SU-DHL-6 (cell line): ENCODE measurements at regions not wholly inside any gene's neighbourhood (a gene's known extent, or its start where the extent isn't known, plus 50 kb on each side); places are given as distances from the start of the nearest gene placed in this dataset.

ENCODE experiments used
- H2AFZ ChIP-seq: fragments of 200-600 bp; sonication (generic); 2 replicates; pipeline ENCODE4 v1.6.1; 2014; ENCODE audit warnings: low read depth, mild to moderate bottlenecking, moderate library complexity, mixed read lengths, antibody characterized with exemption, low read length; ENCODE audit not compliant: severe bottlenecking
- H3F3A ChIP-seq: fragments of 200-600 bp; shearing (Covaris generic); 2 replicates; pipeline ENCODE4 v1.6.0; 2016; ENCODE audit warnings: antibody characterized with exemption, mild to moderate bottlenecking; ENCODE audit not compliant: insufficient read depth
- H3K27ac ChIP-seq: fragments of 200-600 bp; sonication (generic); 2 replicates; pipeline ENCODE4 v1.5.1; 2016; ENCODE audit warnings: low read depth, mild to moderate bottlenecking, low read length, moderate library complexity, mixed read lengths
- H3K27me3 ChIP-seq: fragments of 200-600 bp; sonication (generic), shearing (Covaris generic); 2 replicates; pipeline ENCODE4 v1.6.0; 2014; ENCODE audit warnings: mild to moderate bottlenecking, low read length
- H3K36me3 ChIP-seq: fragments of 200-600 bp; sonication (generic); 2 replicates; pipeline ENCODE4 v1.6.1; 2014; ENCODE audit warnings: mild to moderate bottlenecking, low read length, mixed read lengths
- H3K4me2 ChIP-seq: fragments of 300-600, 200-600 bp; shearing (Covaris generic), sonication (generic); 2 replicates; pipeline ENCODE4 v1.6.0; 2014; ENCODE audit warnings: low read length, low read depth, mild to moderate bottlenecking; ENCODE audit not compliant: poor library complexity, severe bottlenecking
- H3K4me3 ChIP-seq: fragments of 200-600 bp; sonication (generic); 2 replicates; pipeline ENCODE4 v1.5.1; 2014; ENCODE audit warnings: antibody characterized with exemption, low read length, mild to moderate bottlenecking, mixed read lengths; ENCODE audit not compliant: insufficient read depth, poor library complexity, severe bottlenecking
- H3K79me2 ChIP-seq: fragments of 200-600 bp; sonication (generic); 2 replicates; pipeline ENCODE4 v1.6.1; 2014; ENCODE audit warnings: mild to moderate bottlenecking, low read length, moderate library complexity; ENCODE audit not compliant: insufficient read depth
- H3K9ac ChIP-seq: fragments of 200-600 bp; sonication (generic); 2 replicates; pipeline ENCODE4 v1.7.0; 2014; ENCODE audit warnings: mild to moderate bottlenecking, low read length
- H3K9me2 ChIP-seq: fragments of 200-600 bp; sonication (generic); replicated peaks from 2 replicates; pipeline ENCODE4 v1.6.1; 2014; ENCODE audit warnings: low read length; ENCODE audit not compliant: insufficient read depth
- H3K9me3 ChIP-seq: fragments of 200-600 bp; sonication (generic); 2 replicates; pipeline ENCODE4 v1.6.1; 2014; ENCODE audit warnings: low read length, mixed read lengths; ENCODE audit not compliant: insufficient read depth
- H4K20me1 ChIP-seq: fragments of 200-600 bp; sonication (generic); 2 replicates; pipeline ENCODE4 v1.6.1; 2014; ENCODE audit warnings: low read depth, mild to moderate bottlenecking, antibody characterized with exemption, low read length, moderate library complexity, mixed read lengths
- CTCF ChIP-seq: fragments of 200-600 bp; sonication (generic); IDR thresholded peaks from one replicate; pipeline ENCODE4 v1.5.1; 2017; ENCODE audit warnings: antibody characterized with exemption, mild to moderate bottlenecking, low read length, moderate library complexity; ENCODE audit not compliant: insufficient read depth, poor library complexity, severe bottlenecking
- EZH2phosphoT487 ChIP-seq: fragments of 200-600 bp; sonication (generic), shearing (Covaris generic); conservative IDR thresholded peaks from 2 replicates; pipeline ENCODE4 v1.6.1; 2018; ENCODE audit warnings: mild to moderate bottlenecking, antibody characterized with exemption, low read length, moderate library complexity, mixed read lengths

- Histone ChIP-seq H3K4me2 (no peak overlapping the region), H3K9me3 (no peaks in the 10 kb centered on the region), H3K9ac (no peak overlapping the region), H3K4me3 (no peak overlapping the region), H3F3A (no peaks in the 10 kb centered on the region), H4K20me1 (no peaks in the 10 kb centered on the region), H3K79me2 (no peaks in the 10 kb centered on the region), H3K9me2 (no peaks in the 10 kb centered on the region), H2AFZ (no peak overlapping the region), H3K36me3 (no peaks in the 10 kb centered on the region), H3K27me3 (no peaks in the 10 kb centered on the region), H3K27ac (no peak overlapping the region)
- TF ChIP-seq CTCF (no peak), EZH2phosphoT487 (no peak)
Measured at GRCh38 chr9:87059772-87060171, 112.5 kb upstream of the GAS1 start.

- Histone ChIP-seq H3K9ac (no peak overlapping the region), H3K27me3 (no peaks in the 10 kb centered on the region), H3K9me2 (no peaks in the 10 kb centered on the region), H3K79me2 (no peaks in the 10 kb centered on the region), H3K9me3 (no peaks in the 10 kb centered on the region), H3K4me2 (no peak overlapping the region), H4K20me1 (no peaks in the 10 kb centered on the region), H3K27ac (no peak overlapping the region), H3K4me3 (no peak overlapping the region), H2AFZ (no peak overlapping the region), H3K36me3 (no peaks in the 10 kb centered on the region), H3F3A (no peaks in the 10 kb centered on the region)
- TF ChIP-seq EZH2phosphoT487 (no peak), CTCF (no peak)
Measured at GRCh38 chr9:87062746-87063145, 115.4 kb upstream of the GAS1 start.

- Histone ChIP-seq H3K27me3 (no peaks in the 10 kb centered on the region), H3K9me2 (no peaks in the 10 kb centered on the region), H4K20me1 (no peaks in the 10 kb centered on the region), H3K4me3 (no peak overlapping the region), H3K79me2 (no peaks in the 10 kb centered on the region), H3K4me2 (no peak overlapping the region), H3K9ac (no peak overlapping the region), H2AFZ (no peak overlapping the region), H3K36me3 (no peaks in the 10 kb centered on the region), H3F3A (no peaks in the 10 kb centered on the region), H3K9me3 (no peaks in the 10 kb centered on the region), H3K27ac (no peak overlapping the region)
- TF ChIP-seq CTCF = no peak
- no peak for TF ChIP-seq EZH2phosphoT487
Measured at GRCh38 chr9:87063246-87063645, 115.9 kb upstream of the GAS1 start.

- H3K9me3 ChIP-seq = no peaks in the 10 kb centered on the region
- no peak overlapping the region for H2AFZ ChIP-seq
- no peak overlapping the region for H3K4me3 ChIP-seq
- no peak overlapping the region for H3K4me2 ChIP-seq
- no peaks in the 10 kb centered on the region for H4K20me1 ChIP-seq
- no peaks in the 10 kb centered on the region for H3K79me2 ChIP-seq
- H3K36me3 ChIP-seq = no peaks in the 10 kb centered on the region
- no peaks in the 10 kb centered on the region for H3F3A ChIP-seq
- H3K9ac ChIP-seq = no peak overlapping the region
- H3K27ac ChIP-seq = no peak overlapping the region
- H3K9me2 ChIP-seq = no peaks in the 10 kb centered on the region
- TF ChIP-seq CTCF = no peak
- no peak for TF ChIP-seq EZH2phosphoT487
- no peaks in the 10 kb centered on the region for H3K27me3 ChIP-seq
Measured at GRCh38 chr9:87063871-87064270, 116.6 kb upstream of the GAS1 start.
